ENCODE measurements at regions not wholly inside any gene's neighbourhood (a gene's known extent, or its start where the extent isn't known, plus 50 kb on each side); places are given as distances from the start of the nearest gene placed in this dataset.

GRCh38 chr6:115665310-115665709 lies 395.4 kb downstream of the FRK start:
- TF ChIP-seq NR3C1 (IDR thresholded peaks at IDR 0.05) (no peak), MYC (IDR thresholded peaks at IDR 0.05; ENCODE audit: borderline replicate concordance, low read length) (no peak), EP300 (IDR thresholded peaks at IDR 0.05) (no peak), ELK1 (IDR thresholded peaks at IDR 0.05; ENCODE audit: low read depth, low read length) (no peak), SMC3 (IDR thresholded peaks at IDR 0.05) (no peak), SREBF2 (IDR thresholded peaks at IDR 0.05) (no peak), CHD4 (IDR thresholded peaks at IDR 0.05; ENCODE audit: borderline replicate concordance) (no peak), HDAC2 (IDR thresholded peaks at IDR 0.05) (no peak)
- TF ChIP-seq, protein P1, sequence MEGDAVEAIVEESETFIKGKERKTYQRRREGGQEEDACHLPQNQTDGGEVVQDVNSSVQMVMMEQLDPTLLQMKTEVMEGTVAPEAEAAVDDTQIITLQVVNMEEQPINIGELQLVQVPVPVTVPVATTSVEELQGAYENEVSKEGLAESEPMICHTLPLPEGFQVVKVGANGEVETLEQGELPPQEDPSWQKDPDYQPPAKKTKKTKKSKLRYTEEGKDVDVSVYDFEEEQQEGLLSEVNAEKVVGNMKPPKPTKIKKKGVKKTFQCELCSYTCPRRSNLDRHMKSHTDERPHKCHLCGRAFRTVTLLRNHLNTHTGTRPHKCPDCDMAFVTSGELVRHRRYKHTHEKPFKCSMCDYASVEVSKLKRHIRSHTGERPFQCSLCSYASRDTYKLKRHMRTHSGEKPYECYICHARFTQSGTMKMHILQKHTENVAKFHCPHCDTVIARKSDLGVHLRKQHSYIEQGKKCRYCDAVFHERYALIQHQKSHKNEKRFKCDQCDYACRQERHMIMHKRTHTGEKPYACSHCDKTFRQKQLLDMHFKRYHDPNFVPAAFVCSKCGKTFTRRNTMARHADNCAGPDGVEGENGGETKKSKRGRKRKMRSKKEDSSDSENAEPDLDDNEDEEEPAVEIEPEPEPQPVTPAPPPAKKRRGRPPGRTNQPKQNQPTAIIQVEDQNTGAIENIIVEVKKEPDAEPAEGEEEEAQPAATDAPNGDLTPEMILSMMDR (IDR thresholded peaks at IDR 0.05): no peak
